ENCODE measurements at regions not wholly inside any gene's neighbourhood (a gene's known extent, or its start where the extent isn't known, plus 50 kb on each side); places are given as distances from the start of the nearest gene placed in this dataset.
"Not testable (repeated sequence)": the region's sequence is repeated elsewhere in the genome, so short reads cannot be mapped to it uniquely, and the experiment has no call there.

DNA sequence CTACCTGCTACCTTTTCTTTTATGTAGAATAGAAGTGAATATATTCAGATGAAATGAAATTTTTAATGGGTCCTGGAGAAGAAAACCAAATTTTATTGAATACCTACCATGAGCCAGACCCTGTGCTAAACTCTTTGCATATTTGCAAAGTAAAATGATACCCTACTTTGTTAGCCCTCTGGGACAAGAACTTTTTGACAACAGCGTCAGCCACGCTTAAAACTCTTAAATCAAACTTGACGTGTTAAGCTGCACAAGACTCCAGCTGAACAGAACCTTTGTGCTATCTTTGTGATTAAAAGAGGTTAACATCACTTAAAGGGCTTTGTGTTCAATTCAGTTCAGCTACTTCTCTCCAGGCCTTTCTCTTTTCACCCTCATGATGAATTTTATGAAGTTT is 316.5 kb downstream of the MEX3B start:
- Histone ChIP-seq H3K4me3 (ENCODE audit: low read length) (no peak overlapping the region), H3K36me3 (ENCODE audit: control insufficient read depth in 2 of 3, insufficient read depth in 3 of 3, low read length in 3 of 3) (no peaks in the 10 kb centered on the region), H3K9me3 (ENCODE audit: control insufficient read depth in 2 of 3, low read length in 3 of 3) (no peaks in the 10 kb centered on the region), H3K27me3 (ENCODE audit: control insufficient read depth in 2 of 2, insufficient read depth in 2 of 2, low read length in 2 of 2) (no peaks in the 10 kb centered on the region), H3K4me1 (ENCODE audit: control insufficient read depth in 2 of 2, insufficient read depth in 2 of 2, low read length in 2 of 2) (no peaks in the 10 kb centered on the region), H3K27ac (ENCODE audit: low read depth, low read length) (no peak overlapping the region)
- H3K4me1 Mint-ChIP-seq: no peaks in the 10 kb centered on the region
- no peaks in the 10 kb centered on the region for H3K36me3 Mint-ChIP-seq
- ChIA-PET CTCF (interaction anchor here (0.5 kb wide), 1 partner anchor 9 kb away, joined by 4 read pairs; no protein-coding TSS in a partner anchor), POLR2A (no interaction called here)
- intact Hi-C loops (cut with micrococcal nuclease): no loop called here
- DNase-seq (no peak), ATAC-seq (no peak)
- H3K27me3 Mint-ChIP-seq: peaks cover 4 to 43% (median 19%) of the 10 kb centered on the region in 5 donors
- H3K9me3 Mint-ChIP-seq: peaks cover 0 to 8% (median 2%) of the 10 kb centered on the region in 11 donors
- H3K4me3 Mint-ChIP-seq: no peak overlapping the region
- no peak overlapping the region for H3K27ac Mint-ChIP-seq

DNA sequence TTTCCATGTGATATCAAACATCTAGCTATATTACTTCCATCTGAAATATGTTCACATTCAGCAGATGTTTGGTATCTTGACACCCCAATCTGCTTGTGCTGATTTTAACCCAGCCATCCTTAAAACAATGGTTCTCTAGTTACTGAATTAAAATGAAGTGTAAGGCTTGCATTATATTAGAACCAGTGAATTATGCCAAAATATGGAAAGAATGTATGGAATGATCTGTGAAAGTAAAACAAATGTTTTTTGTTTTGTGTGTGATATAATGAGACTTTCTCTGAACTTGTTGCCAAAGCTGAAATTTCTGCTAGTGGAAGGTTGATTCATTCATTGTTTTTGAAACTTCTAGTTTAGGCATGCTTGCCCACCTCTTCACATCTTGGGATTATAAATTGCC is 317.1 kb downstream of the MEX3B start:
- ChIA-PET POLR2A (no interaction called here), CTCF (interaction anchor here (0.5 kb wide), 1 partner anchor 10 kb away, joined by 4 read pairs; no protein-coding TSS in a partner anchor)
- Mint-ChIP-seq H3K27ac (no peak overlapping the region), H3K36me3 (no peaks in the 10 kb centered on the region), H3K4me1 (no peaks in the 10 kb centered on the region), H3K27me3 (peaks cover 4 to 43% (median 19%) of the 10 kb centered on the region in 5 donors), H3K9me3 (peaks cover 0 to 8% (median 2%) of the 10 kb centered on the region in 11 donors), H3K4me3 (no peak overlapping the region)
- Histone ChIP-seq H3K4me1 (ENCODE audit: control insufficient read depth in 2 of 2, insufficient read depth in 2 of 2, low read length in 2 of 2) (no peaks in the 10 kb centered on the region), H3K9me3 (ENCODE audit: control insufficient read depth in 2 of 3, low read length in 3 of 3) (no peaks in the 10 kb centered on the region), H3K27ac (ENCODE audit: low read depth, low read length) (no peak overlapping the region), H3K4me3 (ENCODE audit: low read length) (no peak overlapping the region), H3K36me3 (ENCODE audit: control insufficient read depth in 2 of 3, insufficient read depth in 3 of 3, low read length in 3 of 3) (no peaks in the 10 kb centered on the region), H3K27me3 (ENCODE audit: control insufficient read depth in 2 of 2, insufficient read depth in 2 of 2, low read length in 2 of 2) (no peaks in the 10 kb centered on the region)
- DNase-seq (no peak), ATAC-seq (no peak)
- intact Hi-C loops (cut with micrococcal nuclease): no loop called here

DNA sequence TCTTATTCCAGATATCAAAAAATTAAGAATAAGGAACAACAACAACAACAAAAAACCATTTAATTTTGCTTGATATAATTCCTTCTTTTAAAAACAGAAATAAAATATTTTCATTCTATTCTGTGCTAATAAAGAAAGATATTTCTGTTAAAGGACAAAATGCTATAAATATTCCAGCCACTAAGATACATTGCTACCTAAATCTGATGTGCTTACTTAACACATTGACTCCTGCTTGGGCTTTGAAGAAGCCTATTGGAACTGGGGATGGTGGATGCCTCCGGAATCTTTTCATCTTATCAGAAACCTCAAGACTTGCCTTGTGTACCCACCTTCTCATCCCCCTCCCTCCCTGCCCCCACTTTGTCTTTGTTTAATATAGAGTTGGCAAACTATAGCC is 320.2 kb downstream of the MEX3B start:
- CTCF ChIA-PET: no interaction called here
- Histone ChIP-seq H3K4me1 (ENCODE audit: control insufficient read depth in 2 of 2, insufficient read depth in 2 of 2, low read length in 2 of 2) (no peaks in the 10 kb centered on the region), H3K36me3 (ENCODE audit: control insufficient read depth in 2 of 3, insufficient read depth in 3 of 3, low read length in 3 of 3) (no peaks in the 10 kb centered on the region), H3K9me3 (ENCODE audit: control insufficient read depth in 2 of 3, low read length in 3 of 3) (no peaks in the 10 kb centered on the region), H3K27ac (ENCODE audit: low read depth, low read length) (no peak overlapping the region), H3K27me3 (ENCODE audit: control insufficient read depth in 2 of 2, insufficient read depth in 2 of 2, low read length in 2 of 2) (no peaks in the 10 kb centered on the region), H3K4me3 (ENCODE audit: low read length) (no peak overlapping the region)
- Mint-ChIP-seq H3K4me3 (no peak overlapping the region), H3K36me3 (no peaks in the 10 kb centered on the region), H3K27me3 (peaks cover 4 to 43% (median 19%) of the 10 kb centered on the region in 5 donors), H3K9me3 (peaks cover 0 to 9% (median 2%) of the 10 kb centered on the region in 11 donors), H3K27ac (no peak overlapping the region), H3K4me1 (no peaks in the 10 kb centered on the region)
- DNase-seq (no peak), ATAC-seq (no peak)
- intact Hi-C loops (cut with micrococcal nuclease): no loop called here
- POLR2A ChIA-PET: no interaction called here

DNA sequence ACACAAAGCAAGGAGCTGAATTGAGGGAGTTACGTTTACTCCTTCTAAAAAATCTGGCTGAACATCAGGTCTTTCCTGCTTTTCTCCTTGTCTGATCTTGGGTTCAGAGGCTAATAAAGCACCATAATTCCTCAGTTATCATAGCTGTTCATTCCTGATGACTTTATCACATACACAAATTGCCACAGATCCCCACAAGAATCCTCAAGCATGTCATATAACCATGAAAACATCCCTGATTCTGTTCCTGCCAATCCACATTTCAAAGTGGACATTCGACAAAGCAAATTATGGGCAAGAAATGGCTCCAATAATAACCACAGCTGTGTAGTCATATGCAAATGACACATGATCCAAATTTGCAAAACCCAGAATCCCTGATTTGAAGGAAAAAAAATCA is 321.3 kb downstream of the MEX3B start:
- Histone ChIP-seq H3K9me3 (ENCODE audit: control insufficient read depth in 2 of 3, low read length in 3 of 3) (no peaks in the 10 kb centered on the region), H3K4me3 (ENCODE audit: low read length) (no peak overlapping the region), H3K27me3 (ENCODE audit: control insufficient read depth in 2 of 2, insufficient read depth in 2 of 2, low read length in 2 of 2) (no peaks in the 10 kb centered on the region), H3K36me3 (ENCODE audit: control insufficient read depth in 2 of 3, insufficient read depth in 3 of 3, low read length in 3 of 3) (no peaks in the 10 kb centered on the region), H3K27ac (ENCODE audit: low read depth, low read length) (no peak overlapping the region), H3K4me1 (ENCODE audit: control insufficient read depth in 2 of 2, insufficient read depth in 2 of 2, low read length in 2 of 2) (no peaks in the 10 kb centered on the region)
- intact Hi-C loops (cut with micrococcal nuclease): no loop called here
- H3K4me1 Mint-ChIP-seq: no peaks in the 10 kb centered on the region
- H3K27ac Mint-ChIP-seq: no peak overlapping the region
- DNase-seq (no peak), ATAC-seq (no peak)
- no peak overlapping the region for H3K4me3 Mint-ChIP-seq
- H3K27me3 Mint-ChIP-seq: peaks cover 4 to 37% (median 19%) of the 10 kb centered on the region in 5 donors
- H3K9me3 Mint-ChIP-seq: peaks cover 0 to 7% (median 2%) of the 10 kb centered on the region in 11 donors
- no peaks in the 10 kb centered on the region for H3K36me3 Mint-ChIP-seq
- CTCF ChIA-PET: no interaction called here
- POLR2A ChIA-PET: no interaction called here

DNA sequence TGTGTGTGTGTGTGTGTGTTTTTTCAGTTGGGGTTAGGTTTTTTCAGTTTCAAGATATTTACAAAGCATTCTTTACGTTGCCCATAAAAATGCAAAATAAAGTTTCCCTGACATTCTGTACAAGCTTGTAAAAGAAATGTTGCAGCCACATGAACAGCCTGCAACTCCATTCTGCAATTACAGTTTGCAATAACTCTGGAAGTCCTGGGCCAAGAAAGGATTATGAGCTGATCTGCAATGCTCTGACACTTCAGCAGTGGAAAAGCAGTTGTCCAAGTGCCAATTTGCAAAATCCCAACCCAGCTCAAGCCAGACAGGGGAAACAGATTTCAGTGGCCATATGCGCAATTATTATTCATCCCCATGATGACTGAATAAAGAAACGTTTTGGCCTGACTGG is 322.1 kb downstream of the MEX3B start:
- H3K27me3 ChIP-seq (ENCODE audit: control insufficient read depth in 2 of 2, insufficient read depth in 2 of 2, low read length in 2 of 2): no peaks in the 10 kb centered on the region
- DNase-seq (no peak), ATAC-seq (no peak)
- H3K4me1 Mint-ChIP-seq: no peaks in the 10 kb centered on the region
- H3K4me1 ChIP-seq (ENCODE audit: control insufficient read depth in 2 of 2, insufficient read depth in 2 of 2, low read length in 2 of 2): no peaks in the 10 kb centered on the region
- H3K9me3 ChIP-seq (ENCODE audit: control insufficient read depth in 2 of 3, low read length in 3 of 3): no peaks in the 10 kb centered on the region
- intact Hi-C loops (cut with micrococcal nuclease): no loop called here
- H3K4me3 ChIP-seq (ENCODE audit: low read length): no peak overlapping the region
- no peak overlapping the region for H3K27ac ChIP-seq (ENCODE audit: low read depth, low read length)
- peaks cover 4 to 37% (median 15%) of the 10 kb centered on the region in 5 donors for H3K27me3 Mint-ChIP-seq
- POLR2A ChIA-PET: no interaction called here
- peaks cover 0 to 7% (median 2%) of the 10 kb centered on the region in 11 donors for H3K9me3 Mint-ChIP-seq
- no peaks in the 10 kb centered on the region for H3K36me3 ChIP-seq (ENCODE audit: control insufficient read depth in 2 of 3, insufficient read depth in 3 of 3, low read length in 3 of 3)
- no peak overlapping the region for H3K4me3 Mint-ChIP-seq
- CTCF ChIA-PET: no interaction called here
- no peak overlapping the region for H3K27ac Mint-ChIP-seq
- H3K36me3 Mint-ChIP-seq: no peaks in the 10 kb centered on the region

DNA sequence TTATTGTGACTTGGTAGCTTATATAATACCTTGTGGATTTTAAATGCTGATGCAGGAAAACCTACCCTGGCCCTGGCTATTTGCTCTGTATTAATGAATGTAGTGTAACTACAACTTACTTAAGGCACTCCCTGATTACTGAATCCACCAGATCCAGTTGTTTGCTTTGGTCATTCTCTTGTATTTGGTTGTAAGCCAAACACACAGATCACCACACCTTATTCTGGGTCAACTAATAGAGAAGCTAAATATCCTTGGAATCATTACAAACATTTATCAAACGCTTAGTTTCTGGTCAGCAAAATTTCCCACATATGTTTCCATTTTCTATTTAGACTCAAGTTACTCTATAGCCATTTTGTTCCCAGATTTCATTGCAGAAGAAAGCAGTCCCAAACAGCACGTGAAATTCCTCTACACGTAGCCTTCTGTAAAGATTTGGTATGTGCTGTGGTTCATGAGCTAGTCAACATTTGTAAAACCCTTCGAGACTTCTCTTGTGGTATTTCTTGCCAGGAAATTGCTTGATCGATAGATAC is 322.6 kb downstream of the MEX3B start:
- Mint-ChIP-seq H3K4me3 (no peak overlapping the region), H3K4me1 (no peaks in the 10 kb centered on the region), H3K9me3 (peaks cover 0 to 7% (median 2%) of the 10 kb centered on the region in 11 donors), H3K27me3 (peaks cover 4 to 36% (median 14%) of the 10 kb centered on the region in 5 donors), H3K27ac (no peak overlapping the region), H3K36me3 (no peaks in the 10 kb centered on the region)
- no peak for ATAC-seq
- no peak overlapping the region for H3K27ac ChIP-seq (ENCODE audit: low read depth, low read length)
- POLR2A ChIA-PET: no interaction called here
- H3K9me3 ChIP-seq (ENCODE audit: control insufficient read depth in 2 of 3, low read length in 3 of 3): no peaks in the 10 kb centered on the region
- H3K4me1 ChIP-seq (ENCODE audit: control insufficient read depth in 2 of 2, insufficient read depth in 2 of 2, low read length in 2 of 2): no peaks in the 10 kb centered on the region
- H3K27me3 ChIP-seq (ENCODE audit: control insufficient read depth in 2 of 2, insufficient read depth in 2 of 2, low read length in 2 of 2): no peaks in the 10 kb centered on the region
- no peaks in the 10 kb centered on the region for H3K36me3 ChIP-seq (ENCODE audit: control insufficient read depth in 2 of 3, insufficient read depth in 3 of 3, low read length in 3 of 3)
- intact Hi-C loops (cut with micrococcal nuclease): no loop called here
- DNase-seq: no peak
- CTCF ChIA-PET: no interaction called here
- H3K4me3 ChIP-seq (ENCODE audit: low read length): no peak overlapping the region

DNA sequence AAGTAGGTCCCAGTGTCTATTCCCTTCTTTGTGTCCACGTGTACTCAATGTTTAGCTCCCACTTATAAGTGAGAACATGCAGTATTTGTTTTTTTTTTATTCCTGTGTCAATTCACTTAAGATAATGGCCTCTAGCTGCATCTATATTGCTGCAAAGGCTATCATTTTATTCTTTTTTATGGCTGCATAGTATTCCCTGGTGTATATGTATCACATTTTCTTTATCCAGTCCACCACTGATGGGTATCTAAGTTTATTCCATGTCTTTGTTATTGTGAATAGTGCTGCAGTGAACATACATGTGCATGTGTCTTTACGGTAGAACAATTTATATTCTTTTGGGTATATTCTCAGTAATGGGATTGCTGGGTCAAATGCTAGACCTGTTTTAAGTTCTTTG is 329.4 kb downstream of the MEX3B start:
- POLR2A ChIA-PET; DNase-seq; H3K4me1 ChIP-seq (ENCODE audit: control insufficient read depth in 2 of 2, insufficient read depth in 2 of 2, low read length in 2 of 2); intact Hi-C loops (cut with micrococcal nuclease); H3K27ac Mint-ChIP-seq; H3K4me3 ChIP-seq (ENCODE audit: low read length); H3K36me3 Mint-ChIP-seq; H3K9me3 ChIP-seq (ENCODE audit: control insufficient read depth in 2 of 3, low read length in 3 of 3); H3K27me3 ChIP-seq (ENCODE audit: control insufficient read depth in 2 of 2, insufficient read depth in 2 of 2, low read length in 2 of 2); H3K27ac ChIP-seq (ENCODE audit: low read depth, low read length); CTCF ChIA-PET; H3K4me3 Mint-ChIP-seq; H3K36me3 ChIP-seq (ENCODE audit: control insufficient read depth in 2 of 3, insufficient read depth in 3 of 3, low read length in 3 of 3); ATAC-seq; H3K4me1 Mint-ChIP-seq: not testable (repeated sequence)
- Mint-ChIP-seq H3K9me3 (peaks cover 0 to 16% (median 4%) of the 10 kb centered on the region in 11 donors), H3K27me3 (peaks cover 0 to 41% (median 19%) of the 10 kb centered on the region in 5 donors)

All from naive thymus-derived CD4-positive, alpha-beta T cell (primary cell).